Mesenchymal stem cell (in vitro differentiated cells and primary cell): ENCODE measurements at regions not wholly inside any gene's neighbourhood (a gene's known extent, or its start where the extent isn't known, plus 50 kb on each side); places are given as distances from the start of the nearest gene placed in this dataset.
A peak's percentile ranks its signal among the peaks of the same experiment; 100 is the strongest.

Experiments
- DNase-seq: peaks from one replicate; pipeline ENCODE4 v3.0.0-alpha.2; 2013
- H2AFZ ChIP-seq: one replicate; pipeline ENCODE4 v1.6.1; 2013; ENCODE audit warnings: low read depth, mild to moderate bottlenecking, control low read depth, inconsistent platforms, low read length, moderate library complexity
- H2AK5ac ChIP-seq: 2 replicates; pipeline ENCODE4 v1.6.1; 2013; ENCODE audit warnings: low read length, moderate library complexity, mild to moderate bottlenecking, inconsistent platforms; ENCODE audit not compliant: severe bottlenecking
- H2BK120ac ChIP-seq: one replicate; pipeline ENCODE4 v1.6.1; 2013; ENCODE audit warnings: low read depth, mild to moderate bottlenecking, inconsistent platforms, low read length, moderate library complexity
- H2BK12ac ChIP-seq, 2 experiments: one replicate each; pipeline ENCODE4 v1.6.1; 2013; ENCODE audit warnings: inconsistent platforms in 2 of 2, low read length in 2 of 2, mild to moderate bottlenecking in 2 of 2, moderate library complexity in 2 of 2, control low read depth in 1 of 2
- H2BK15ac ChIP-seq: one replicate; pipeline ENCODE4 v1.6.1; 2013; ENCODE audit warnings: mild to moderate bottlenecking, low read depth, inconsistent platforms; ENCODE audit not compliant: poor library complexity, severe bottlenecking
- H2BK5ac ChIP-seq: 2 replicates; pipeline ENCODE4 v1.6.1; 2013; ENCODE audit warnings: low read depth, mild to moderate bottlenecking, low read length, control low read depth, inconsistent platforms; ENCODE audit not compliant: poor library complexity, severe bottlenecking
- H3K14ac ChIP-seq, 2 experiments: one replicate each; pipeline ENCODE4 v1.6.1; 2013; ENCODE audit warnings: inconsistent platforms in 2 of 2, low read length in 2 of 2, control low read depth in 1 of 2, mild to moderate bottlenecking in 1 of 2, moderate library complexity in 1 of 2
- H3K18ac ChIP-seq, 2 experiments: one replicate each; pipeline ENCODE4 v1.6.1; 2013; ENCODE audit warnings: inconsistent platforms in 2 of 2, low read length in 2 of 2, control low read depth in 1 of 2, low read depth in 1 of 2, mild to moderate bottlenecking in 1 of 2
- H3K23ac ChIP-seq, 2 experiments: one replicate each; pipeline ENCODE4 v1.6.1; 2013; ENCODE audit warnings: inconsistent platforms in 2 of 2, low read length in 2 of 2, mild to moderate bottlenecking in 2 of 2, moderate library complexity in 2 of 2, control low read depth in 1 of 2
- H3K27ac ChIP-seq: 2 replicates; pipeline ENCODE4 v1.5.1; 2013; ENCODE audit warnings: mild to moderate bottlenecking, moderate library complexity, low read length, control low read depth, inconsistent platforms; ENCODE audit not compliant: poor library complexity, severe bottlenecking
- H3K27me3 ChIP-seq, 2 experiments: 2 replicates each; pipeline versions ENCODE4 v1.6.1 to v1.7.0; 2013; ENCODE audit warnings: low read length in 2 of 2, mild to moderate bottlenecking in 2 of 2, moderate library complexity in 2 of 2, control low read depth in 1 of 2, inconsistent platforms in 1 of 2; ENCODE audit not compliant: control insufficient read depth in 1 of 2, insufficient read depth in 1 of 2
- H3K36me3 ChIP-seq, 2 experiments: 2 replicates each; pipeline versions ENCODE4 v1.6.1 to v1.7.0; 2013; ENCODE audit warnings: low read length in 2 of 2, control low read depth in 1 of 2, inconsistent platforms in 1 of 2, low read depth in 1 of 2, mild to moderate bottlenecking in 1 of 2; ENCODE audit not compliant: insufficient read depth in 2 of 2, control insufficient read depth in 1 of 2
- H3K4ac ChIP-seq, 2 experiments: one replicate each; pipeline ENCODE4 v1.6.1; 2013; ENCODE audit warnings: inconsistent platforms in 2 of 2, low read length in 2 of 2, mild to moderate bottlenecking in 2 of 2, moderate library complexity in 2 of 2, control low read depth in 1 of 2, low read depth in 1 of 2
- H3K4me1 ChIP-seq: 2 replicates; pipeline ENCODE4 v1.6.1; 2013; ENCODE audit warnings: low read depth, low read length, control low read depth; ENCODE audit not compliant: control insufficient read depth, insufficient read depth
- H3K4me2 ChIP-seq: 2 replicates; pipeline ENCODE4 v1.6.1; 2013; ENCODE audit warnings: low read length, mild to moderate bottlenecking, inconsistent platforms; ENCODE audit not compliant: poor library complexity, severe bottlenecking
- H3K4me3 ChIP-seq, 2 experiments: 2 replicates each; pipeline versions ENCODE4 v1.5.1 to v1.7.0; 2013; ENCODE audit warnings: low read length in 2 of 2, mild to moderate bottlenecking in 2 of 2, control low read depth in 1 of 2, low read depth in 1 of 2; ENCODE audit not compliant: insufficient read depth in 1 of 2
- H3K79me1 ChIP-seq: replicated peaks from 2 replicates; pipeline ENCODE4 v1.6.1; 2013; ENCODE audit warnings: mild to moderate bottlenecking, control low read depth, low read length, inconsistent platforms; ENCODE audit not compliant: poor library complexity, severe bottlenecking
- H3K9ac ChIP-seq: 2 replicates; pipeline ENCODE4 v1.7.0; 2013; ENCODE audit warnings: mild to moderate bottlenecking, low read length, moderate library complexity
- H3K9me3 ChIP-seq: 2 replicates; pipeline ENCODE4 v1.7.0; 2013; ENCODE audit warnings: mild to moderate bottlenecking, low read length; ENCODE audit not compliant: control insufficient read depth
- H4K8ac ChIP-seq: one replicate; pipeline ENCODE4 v1.6.1; 2013; ENCODE audit warnings: inconsistent platforms, mild to moderate bottlenecking, low read length, moderate library complexity
- H4K91ac ChIP-seq: one replicate; pipeline ENCODE4 v1.6.1; 2013; ENCODE audit warnings: mild to moderate bottlenecking, low read length, inconsistent platforms
- WGBS: methylation state at CpG from one replicate; pipeline ENCODE4 v1.1.7; 2013; ENCODE audit warnings: mixed read lengths; 5-methylcytosine and 5-hydroxymethylcytosine counted together

DNA sequence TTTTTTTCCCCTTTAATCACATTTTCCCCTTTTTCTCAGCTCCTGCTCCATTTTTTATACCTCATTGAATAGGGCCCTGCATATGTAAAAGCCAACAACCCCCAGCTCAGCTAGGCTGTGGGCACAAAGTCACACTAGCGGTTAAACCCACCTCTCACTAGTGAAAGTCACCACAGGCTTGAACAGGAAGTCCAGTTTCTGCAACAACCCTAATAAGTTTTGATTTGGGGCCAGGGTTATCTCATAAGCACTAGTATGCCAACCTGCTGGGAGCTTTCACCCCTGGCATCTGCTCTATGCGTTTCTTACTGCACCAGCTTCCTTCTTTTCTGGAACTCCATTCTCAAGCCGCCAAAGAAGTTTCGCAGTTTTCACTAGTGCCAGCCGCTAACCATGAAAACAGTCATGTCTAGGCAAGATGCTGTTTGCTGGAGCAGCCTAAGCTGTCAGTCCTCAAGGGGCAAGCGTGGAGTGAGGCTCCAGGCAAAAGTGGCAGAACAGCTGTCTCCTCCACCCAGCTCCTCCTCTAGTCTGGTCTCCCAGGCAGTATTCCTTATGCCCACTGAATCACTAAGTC lies 197.0 kb upstream of the MEIS1 start:
- H2BK5ac ChIP-seq, result peak overlapping the region; percentile 44

DNA sequence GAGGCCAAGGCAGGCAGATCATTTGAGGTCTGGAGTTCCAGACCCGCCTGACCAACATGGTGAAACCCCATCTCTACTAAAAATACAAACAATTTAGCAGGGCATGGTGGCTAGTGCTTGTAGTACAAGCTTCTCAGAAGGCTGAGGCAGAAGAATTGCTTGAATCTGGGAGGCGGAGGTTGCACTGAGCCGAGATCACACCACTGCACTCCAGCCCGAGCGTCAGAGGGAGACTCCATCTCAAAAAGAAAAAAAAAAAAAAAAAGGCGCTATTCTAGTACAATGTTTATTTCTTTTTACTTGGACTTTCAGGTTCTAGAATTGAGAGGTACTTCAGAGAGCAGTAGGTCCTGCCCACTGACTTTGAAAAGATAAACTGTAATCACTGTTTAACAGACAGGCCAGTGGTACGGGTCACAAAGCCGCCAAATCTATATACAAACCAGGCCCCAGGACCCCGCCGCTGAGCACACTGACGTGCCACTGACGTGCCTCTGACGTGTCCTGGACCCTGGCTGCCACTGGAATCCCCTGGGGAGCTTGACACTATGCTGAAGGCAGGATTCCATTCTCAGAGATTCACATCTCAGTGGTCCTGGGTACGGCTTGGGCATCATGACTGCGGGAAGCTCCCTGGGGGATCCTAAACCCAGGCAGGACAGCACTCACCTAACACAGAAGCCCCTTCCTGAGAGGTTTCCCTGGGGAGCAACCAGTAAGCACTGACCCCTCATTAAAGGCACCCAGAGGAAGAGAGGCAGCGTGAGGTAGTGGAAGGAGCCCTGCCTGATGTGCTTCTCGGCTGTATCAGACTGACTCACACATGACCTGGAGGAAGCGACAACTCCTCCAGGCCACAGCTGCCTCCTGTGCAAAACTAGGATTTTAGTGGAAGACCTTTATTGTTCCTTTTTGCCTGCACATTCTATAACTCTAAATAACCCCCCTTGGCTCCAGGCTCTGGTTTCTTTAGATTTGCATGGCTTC lies 197.8 kb upstream of the MEIS1 start:
- 57% methylated on average over 14 of the region's 18 CpGs for WGBS
- H2AFZ ChIP-seq, result no peak overlapping the region
- H3K14ac ChIP-seq, result no peak overlapping the region
- H3K18ac ChIP-seq, result no peak overlapping the region
- H3K4ac ChIP-seq, result no peak overlapping the region
- H4K8ac ChIP-seq, result no peak overlapping the region
- H4K91ac ChIP-seq, result no peak overlapping the region
- H2BK12ac ChIP-seq, result no peak overlapping the region
- H3K4me2 ChIP-seq, result no peak overlapping the region
- H3K9me3 ChIP-seq, result no peaks in the 10 kb centered on the region
- H3K27ac ChIP-seq, result no peak overlapping the region
- H3K36me3 ChIP-seq, result no peaks in the 10 kb centered on the region
- no peak overlapping the region for H2AK5ac ChIP-seq
- no peak overlapping the region for H2BK120ac ChIP-seq
- H3K9ac ChIP-seq, result no peak overlapping the region
- no peak overlapping the region for H2BK15ac ChIP-seq
- H2BK5ac ChIP-seq, result no peak overlapping the region
- no peaks in the 10 kb centered on the region for H3K4me1 ChIP-seq
- H3K27me3 ChIP-seq, result peaks cover 0 to 13% of the 10 kb centered on the region in 2 experiments
- no peak overlapping the region for H3K4me3 ChIP-seq
- no peaks in the 10 kb centered on the region for H3K79me1 ChIP-seq
- DNase-seq, result peak; percentile 6
- no peak overlapping the region for H3K23ac ChIP-seq

More for the DNA sequence above, 197.0 kb upstream of the MEIS1 start:
- H3K4me2 ChIP-seq, result no peak overlapping the region
- WGBS, result 90% methylated on average over 6 of the region's 6 CpGs
- DNase-seq, result no peak
- H3K23ac ChIP-seq, result no peak overlapping the region
- H3K27ac ChIP-seq, result no peak overlapping the region
- no peak overlapping the region for H3K4ac ChIP-seq
- H2BK120ac ChIP-seq, result no peak overlapping the region
- no peak overlapping the region for H3K18ac ChIP-seq
- H3K27me3 ChIP-seq, result peaks cover 0 to 13% of the 10 kb centered on the region in 2 experiments
- no peaks in the 10 kb centered on the region for H3K79me1 ChIP-seq
- H4K8ac ChIP-seq, result no peak overlapping the region
- H2AFZ ChIP-seq, result no peak overlapping the region
- H3K4me1 ChIP-seq, result no peaks in the 10 kb centered on the region
- no peak overlapping the region for H3K14ac ChIP-seq
- no peak overlapping the region for H2BK12ac ChIP-seq
- peak overlapping the region; percentile 7 for H4K91ac ChIP-seq
- H3K36me3 ChIP-seq, result no peaks in the 10 kb centered on the region
- H3K4me3 ChIP-seq, result no peak overlapping the region
- no peak overlapping the region for H2BK15ac ChIP-seq
- H3K9ac ChIP-seq, result no peak overlapping the region
- H3K9me3 ChIP-seq, result no peaks in the 10 kb centered on the region
- no peak overlapping the region for H2AK5ac ChIP-seq

DNA sequence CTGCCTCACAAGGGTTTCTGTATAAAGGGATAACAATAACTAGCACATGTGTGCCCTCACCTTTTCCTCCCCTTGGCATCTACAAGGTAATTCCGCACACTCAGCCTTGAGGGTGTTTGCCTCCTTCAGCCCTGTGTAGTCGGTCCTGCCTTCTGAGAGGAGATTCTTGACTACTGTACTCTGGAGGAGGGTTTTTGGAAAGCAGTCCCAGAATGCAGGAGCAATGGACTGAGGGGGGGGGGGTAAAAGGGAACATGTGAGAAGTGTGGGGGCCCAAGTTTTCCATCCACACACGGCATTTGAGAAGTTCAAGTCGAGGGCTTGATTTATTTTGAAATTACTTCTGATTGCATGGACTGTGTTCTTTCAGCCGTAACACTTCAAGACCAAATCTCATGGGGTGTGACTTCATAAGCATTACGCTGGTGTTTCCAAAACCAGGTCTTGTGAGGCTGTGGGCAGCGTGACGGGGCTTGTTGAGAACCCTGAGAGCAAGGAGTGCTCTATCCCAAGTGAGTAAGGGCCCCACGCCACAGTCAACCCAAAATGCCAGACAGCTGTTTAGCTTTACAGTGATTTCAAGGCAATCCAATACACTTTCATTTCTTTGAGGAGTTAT lies 198.7 kb upstream of the MEIS1 start:
- Histone ChIP-seq H3K4me3 (no peak overlapping the region), H3K14ac (no peak overlapping the region), H4K8ac (no peak overlapping the region), H3K36me3 (no peaks in the 10 kb centered on the region), H3K18ac (no peak overlapping the region), H3K27me3 (peaks cover 0 to 13% of the 10 kb centered on the region in 2 experiments), H3K4me1 (no peaks in the 10 kb centered on the region), H3K4ac (no peak overlapping the region), H3K79me1 (no peaks in the 10 kb centered on the region), H3K27ac (no peak overlapping the region), H4K91ac (no peak overlapping the region), H2AK5ac (no peak overlapping the region), H2BK15ac (no peak overlapping the region), H2BK12ac (no peak overlapping the region), H3K23ac (no peak overlapping the region), H2BK120ac (no peak overlapping the region), H3K9me3 (no peaks in the 10 kb centered on the region), H2AFZ (peak overlapping the region; percentile 10), H2BK5ac (no peak overlapping the region), H3K9ac (no peak overlapping the region), H3K4me2 (no peak overlapping the region)
- 92% methylated on average over 8 of the region's 9 CpGs for whole genome bisulfite sequencing
- DNase-seq, result no peak

DNA sequence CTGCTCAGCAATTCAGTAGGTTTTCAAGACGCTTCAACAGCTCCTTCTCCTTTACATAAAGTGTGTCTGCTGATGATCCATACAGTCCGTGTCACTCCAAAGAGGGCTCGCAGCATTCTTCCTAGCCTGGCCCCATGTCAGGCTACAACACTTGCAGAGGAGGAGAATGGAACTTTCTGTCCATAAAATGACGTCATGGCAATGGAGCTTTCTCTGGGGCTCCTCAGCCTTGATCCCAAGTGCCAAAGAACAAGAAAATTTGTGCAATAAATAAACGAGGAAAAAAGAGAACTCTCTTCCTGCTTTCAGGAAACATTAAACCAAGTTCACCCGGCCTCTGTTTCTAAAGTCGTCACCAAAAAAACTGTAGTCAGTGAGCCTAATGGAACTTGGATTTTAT lies 199.5 kb upstream of the MEIS1 start:
- Histone ChIP-seq H2BK15ac (no peak overlapping the region), H2AFZ (no peak overlapping the region), H4K8ac (no peak overlapping the region), H3K14ac (no peak overlapping the region), H3K4ac (no peak overlapping the region), H3K36me3 (no peaks in the 10 kb centered on the region), H2AK5ac (no peak overlapping the region), H3K4me2 (no peak overlapping the region), H3K9ac (no peak overlapping the region), H2BK12ac (no peak overlapping the region), H3K9me3 (no peaks in the 10 kb centered on the region), H3K27me3 (peaks cover 0 to 13% of the 10 kb centered on the region in 2 experiments), H4K91ac (no peak overlapping the region), H3K79me1 (no peaks in the 10 kb centered on the region), H2BK120ac (no peak overlapping the region), H3K4me3 (no peak overlapping the region), H3K18ac (no peak overlapping the region), H3K23ac (no peak overlapping the region), H2BK5ac (no peak overlapping the region), H3K27ac (no peak overlapping the region), H3K4me1 (no peaks in the 10 kb centered on the region)
- DNase-seq, result no peak
- WGBS, result 88% methylated on average over 4 of the region's 7 CpGs
